ENCODE measurements at regions not wholly inside any gene's neighbourhood (a gene's known extent, or its start where the extent isn't known, plus 50 kb on each side); places are given as distances from the start of the nearest gene placed in this dataset.

DNA sequence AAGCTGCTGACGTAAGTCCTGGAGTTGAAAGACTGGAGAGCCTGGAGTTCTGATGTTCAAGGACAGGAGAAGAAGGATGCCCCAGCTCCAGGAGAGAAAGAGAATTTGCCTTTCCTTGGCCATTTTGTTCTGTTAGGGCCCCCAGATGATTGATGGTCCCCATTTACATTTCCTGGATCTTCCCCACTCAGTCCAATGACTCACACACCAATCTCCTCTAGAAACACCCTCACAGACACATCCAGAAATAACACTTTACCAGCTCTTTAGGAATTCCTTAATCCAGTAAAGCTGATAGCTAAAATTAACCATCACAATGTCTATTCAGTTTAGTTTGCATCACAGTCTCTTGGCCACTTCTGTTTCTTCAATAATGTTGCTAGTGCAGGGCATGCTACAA, 260.2 kb upstream of the IRAK1BP1 start:
- TF ChIP-seq, protein P1, sequence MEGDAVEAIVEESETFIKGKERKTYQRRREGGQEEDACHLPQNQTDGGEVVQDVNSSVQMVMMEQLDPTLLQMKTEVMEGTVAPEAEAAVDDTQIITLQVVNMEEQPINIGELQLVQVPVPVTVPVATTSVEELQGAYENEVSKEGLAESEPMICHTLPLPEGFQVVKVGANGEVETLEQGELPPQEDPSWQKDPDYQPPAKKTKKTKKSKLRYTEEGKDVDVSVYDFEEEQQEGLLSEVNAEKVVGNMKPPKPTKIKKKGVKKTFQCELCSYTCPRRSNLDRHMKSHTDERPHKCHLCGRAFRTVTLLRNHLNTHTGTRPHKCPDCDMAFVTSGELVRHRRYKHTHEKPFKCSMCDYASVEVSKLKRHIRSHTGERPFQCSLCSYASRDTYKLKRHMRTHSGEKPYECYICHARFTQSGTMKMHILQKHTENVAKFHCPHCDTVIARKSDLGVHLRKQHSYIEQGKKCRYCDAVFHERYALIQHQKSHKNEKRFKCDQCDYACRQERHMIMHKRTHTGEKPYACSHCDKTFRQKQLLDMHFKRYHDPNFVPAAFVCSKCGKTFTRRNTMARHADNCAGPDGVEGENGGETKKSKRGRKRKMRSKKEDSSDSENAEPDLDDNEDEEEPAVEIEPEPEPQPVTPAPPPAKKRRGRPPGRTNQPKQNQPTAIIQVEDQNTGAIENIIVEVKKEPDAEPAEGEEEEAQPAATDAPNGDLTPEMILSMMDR (IDR thresholded peaks at IDR 0.05), result no peak
- no peak for TF ChIP-seq POLR2A (IDR thresholded peaks at IDR 0.05)

All from Peyer's patch (tissue), 4 donors.